CD14-positive monocyte (primary cell): ENCODE measurements at regions not wholly inside any gene's neighbourhood (a gene's known extent, or its start where the extent isn't known, plus 50 kb on each side); places are given as distances from the start of the nearest gene placed in this dataset.

Source experiments
- DNase-seq, 3 donors: peaks; one replicate each; pipeline ENCODE4 v3.0.0-alpha.2; 2011 to 2022
- H2AFZ ChIP-seq: 2 replicates; pipeline ENCODE4 v1.6.0; 2012; ENCODE audit warnings: mild to moderate bottlenecking, low read depth, low read length, inconsistent platforms; ENCODE audit not compliant: insufficient read depth, poor library complexity, severe bottlenecking
- H3K27ac ChIP-seq, 2 donors: 1 replicate in 1 of 2; 2 replicates in 1 of 2; pipeline ENCODE4 v1.5.1; 2012 to 2013; ENCODE audit warnings: low read length in 2 of 2, control low read depth in 1 of 2, inconsistent platforms in 1 of 2, low read depth in 1 of 2, mild to moderate bottlenecking in 1 of 2
- H3K27me3 ChIP-seq, 2 donors: one replicate each; pipeline versions ENCODE4 v1.6.0 to v1.6.1; 2011 to 2013; ENCODE audit warnings: low read length in 2 of 2; ENCODE audit not compliant: control insufficient read depth in 2 of 2, insufficient read depth in 2 of 2
- H3K36me3 ChIP-seq, 2 donors: replicated peaks in 1 of 2; 1 replicate in 1 of 2; 2 replicates in 1 of 2; pipeline versions ENCODE4 v1.5.1 to v1.6.1; 2012 to 2013; ENCODE audit warnings: low read length in 2 of 2, control low read depth in 1 of 2, inconsistent platforms in 1 of 2, mild to moderate bottlenecking in 1 of 2; ENCODE audit not compliant: insufficient read depth in 2 of 2, control insufficient read depth in 1 of 2
- H3K4me1 ChIP-seq, 2 donors: 1 replicate in 1 of 2; 2 replicates in 1 of 2; pipeline versions ENCODE4 v1.5.1 to v1.6.1; 2012 to 2013; ENCODE audit warnings: low read length in 2 of 2, control low read depth in 1 of 2, inconsistent platforms in 1 of 2, mild to moderate bottlenecking in 1 of 2, moderate library complexity in 1 of 2; ENCODE audit not compliant: insufficient read depth in 2 of 2, control insufficient read depth in 1 of 2
- H3K4me2 ChIP-seq: replicated peaks from 2 replicates; pipeline ENCODE3; 2012; ENCODE audit warnings: low read length, moderate library complexity, mild to moderate bottlenecking; ENCODE audit not compliant: poor library complexity, severe bottlenecking; ENCODE audit errors: extremely low read depth
- H3K4me3 ChIP-seq, 3 experiments: fragments of 200-600 bp in 1 of 3; sonication (generic) in 1 of 3; replicated peaks in 1 of 3; 1 replicate in 2 of 3; 2 replicates in 1 of 3; pipeline ENCODE4 v1.5.1; 2011 to 2013; ENCODE audit warnings: low read length in 3 of 3, mild to moderate bottlenecking in 3 of 3, control low read depth in 2 of 3, low read depth in 2 of 3, inconsistent platforms in 1 of 3, moderate library complexity in 1 of 3
- H3K79me2 ChIP-seq: 2 replicates; pipeline ENCODE4 v1.6.0; 2012; ENCODE audit warnings: mild to moderate bottlenecking, control low read depth, inconsistent platforms, low read length, moderate library complexity; ENCODE audit not compliant: insufficient read depth
- H3K9ac ChIP-seq: 2 replicates; pipeline ENCODE4 v1.6.0; 2017; ENCODE audit warnings: low read length, mild to moderate bottlenecking; ENCODE audit not compliant: insufficient read depth, poor library complexity, severe bottlenecking
- H3K9me3 ChIP-seq, 2 donors: replicated peaks in 1 of 2; 1 replicate in 1 of 2; 2 replicates in 1 of 2; pipeline versions ENCODE4 v1.5.1 to v1.6.1; 2012 to 2013; ENCODE audit warnings: low read length in 2 of 2, control low read depth in 1 of 2; ENCODE audit not compliant: control insufficient read depth in 1 of 2, insufficient read depth in 1 of 2
- H4K20me1 ChIP-seq: 2 replicates; pipeline ENCODE4 v1.6.0; 2012; ENCODE audit warnings: mild to moderate bottlenecking, low read length, control low read depth, moderate library complexity; ENCODE audit not compliant: insufficient read depth
- H3K27ac Mint-ChIP-seq, 7 donors: one replicate each; pipeline ENCODE4 v1.8.0; 2020; ENCODE audit warnings: mild to moderate bottlenecking in 7 of 7, mixed read lengths in 7 of 7, moderate library complexity in 6 of 7, inconsistent platforms in 2 of 7
- H3K27me3 Mint-ChIP-seq, 3 donors: one replicate each; pipeline ENCODE4 v1.8.0; 2021 to 2022; ENCODE audit warnings: low read depth in 3 of 3, mild to moderate bottlenecking in 3 of 3, mixed read lengths in 3 of 3, moderate library complexity in 3 of 3, inconsistent platforms in 1 of 3
- H3K36me3 Mint-ChIP-seq, 2 donors: one replicate each; pipeline ENCODE4 v1.8.0; 2020; ENCODE audit warnings: mixed read lengths in 2 of 2, inconsistent platforms in 1 of 2, mild to moderate bottlenecking in 1 of 2
- H3K4me1 Mint-ChIP-seq: one replicate; pipeline ENCODE4 v1.8.0; 2020; ENCODE audit warnings: mild to moderate bottlenecking, mixed read lengths
- H3K4me3 Mint-ChIP-seq, 2 donors: one replicate each; pipeline ENCODE4 v1.8.0; 2020; ENCODE audit warnings: mild to moderate bottlenecking in 2 of 2, mixed read lengths in 2 of 2, moderate library complexity in 1 of 2
- H3K9me3 Mint-ChIP-seq, 7 donors: one replicate each; pipeline ENCODE4 v1.8.0; 2020 to 2022; ENCODE audit warnings: mixed read lengths in 7 of 7, mild to moderate bottlenecking in 6 of 7, moderate library complexity in 6 of 7, inconsistent platforms in 2 of 7
- WGBS: methylation state at CpG from one replicate; pipeline ENCODE4 v1.1.5; 2013; ENCODE audit warnings: missing lambda C conversion rate; ENCODE audit not compliant: insufficient coverage; 5-methylcytosine and 5-hydroxymethylcytosine counted together
- intact Hi-C, 2 donors: fragments of 100-400 bp; cut with micrococcal nuclease; formaldehyde crosslinking; loops; one replicate each; pipeline versions ENCODE4 v1.15.0 to v1.15.1; 2023
- TF ChIP-seq, protein P1 (sequence below): fragments of 200-600 bp; IDR thresholded peaks from one replicate; pipeline ENCODE4 v1.8.0; 2022; ENCODE audit warnings: antibody characterized with exemption, mild to moderate bottlenecking

DNA sequence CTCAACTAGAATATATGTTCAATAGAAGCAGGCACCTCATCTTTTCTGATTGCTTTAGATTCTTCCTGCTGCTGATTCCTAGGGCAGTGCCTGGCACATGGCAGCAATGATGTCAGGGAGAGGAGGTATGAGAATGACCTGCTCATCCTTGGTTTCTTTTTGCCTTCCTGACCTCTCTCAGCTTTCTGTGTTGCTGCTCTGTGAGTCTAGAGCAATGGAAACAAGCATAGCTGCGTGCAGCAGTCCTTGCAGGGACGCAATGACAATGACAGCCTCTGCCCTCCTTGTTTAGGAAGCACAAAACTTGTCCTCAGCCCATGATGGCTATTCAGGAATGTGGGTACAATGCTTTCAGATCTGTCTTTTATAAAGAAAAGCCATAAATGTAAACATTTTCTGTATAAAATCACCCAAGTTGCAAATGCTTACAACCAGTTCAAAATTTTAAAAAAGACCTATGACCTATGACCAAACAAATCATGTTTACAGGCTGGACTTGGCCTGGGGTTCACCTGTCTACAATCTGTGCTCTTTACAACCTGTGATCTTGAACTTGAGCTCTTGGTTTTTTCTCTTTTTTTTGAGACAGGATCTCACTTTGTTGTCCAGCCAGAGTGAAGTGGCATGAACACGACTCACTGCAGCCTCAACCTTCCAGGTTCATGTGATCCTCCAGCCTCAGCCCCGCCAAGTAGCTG, 549.4 kb upstream of the ATP2B1 start:
- no peaks in the 10 kb centered on the region for H3K79me2 ChIP-seq
- Mint-ChIP-seq H3K36me3 (no peaks in the 10 kb centered on the region), H3K4me3 (no peak overlapping the region), H3K4me1 (peaks cover 13% of the 10 kb centered on the region), H3K9me3 (peaks cover 0 to 2% (median 0%) of the 10 kb centered on the region in 7 donors), H3K27me3 (no peaks in the 10 kb centered on the region), H3K27ac (peak overlapping the region in 1 of 7 donors; percentile 63)
- no peaks in the 10 kb centered on the region for H4K20me1 ChIP-seq
- H3K36me3 ChIP-seq = no peaks in the 10 kb centered on the region
- no peak overlapping the region for H3K4me3 ChIP-seq
- intact Hi-C loops = no loop called here
- 86% methylated on average over 1 of the region's 4 CpGs for WGBS
- no peak for DNase-seq
- peaks cover 12 to 15% of the 10 kb centered on the region in 2 donors for H3K4me1 ChIP-seq
- no peak overlapping the region for H3K27ac ChIP-seq
- no peak overlapping the region for H3K4me2 ChIP-seq
- H3K27me3 ChIP-seq = no peaks in the 10 kb centered on the region
- no peak overlapping the region for H3K9ac ChIP-seq
- TF ChIP-seq, protein P1, sequence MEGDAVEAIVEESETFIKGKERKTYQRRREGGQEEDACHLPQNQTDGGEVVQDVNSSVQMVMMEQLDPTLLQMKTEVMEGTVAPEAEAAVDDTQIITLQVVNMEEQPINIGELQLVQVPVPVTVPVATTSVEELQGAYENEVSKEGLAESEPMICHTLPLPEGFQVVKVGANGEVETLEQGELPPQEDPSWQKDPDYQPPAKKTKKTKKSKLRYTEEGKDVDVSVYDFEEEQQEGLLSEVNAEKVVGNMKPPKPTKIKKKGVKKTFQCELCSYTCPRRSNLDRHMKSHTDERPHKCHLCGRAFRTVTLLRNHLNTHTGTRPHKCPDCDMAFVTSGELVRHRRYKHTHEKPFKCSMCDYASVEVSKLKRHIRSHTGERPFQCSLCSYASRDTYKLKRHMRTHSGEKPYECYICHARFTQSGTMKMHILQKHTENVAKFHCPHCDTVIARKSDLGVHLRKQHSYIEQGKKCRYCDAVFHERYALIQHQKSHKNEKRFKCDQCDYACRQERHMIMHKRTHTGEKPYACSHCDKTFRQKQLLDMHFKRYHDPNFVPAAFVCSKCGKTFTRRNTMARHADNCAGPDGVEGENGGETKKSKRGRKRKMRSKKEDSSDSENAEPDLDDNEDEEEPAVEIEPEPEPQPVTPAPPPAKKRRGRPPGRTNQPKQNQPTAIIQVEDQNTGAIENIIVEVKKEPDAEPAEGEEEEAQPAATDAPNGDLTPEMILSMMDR = no peak
- H3K9me3 ChIP-seq = no peaks in the 10 kb centered on the region
- no peak overlapping the region for H2AFZ ChIP-seq

GRCh38 chr12:90254796-90255195, 546.2 kb upstream of the ATP2B1 start:
- no peak overlapping the region for H2AFZ ChIP-seq
- no peaks in the 10 kb centered on the region for H3K27me3 ChIP-seq
- Mint-ChIP-seq H3K27me3 (no peaks in the 10 kb centered on the region), H3K4me1 (peaks cover 20% of the 10 kb centered on the region), H3K27ac (no peak overlapping the region), H3K9me3 (peaks cover 0 to 2% (median 0%) of the 10 kb centered on the region in 7 donors), H3K36me3 (no peaks in the 10 kb centered on the region), H3K4me3 (no peak overlapping the region)
- TF ChIP-seq, protein P1 = no peak
- no peaks in the 10 kb centered on the region for H3K36me3 ChIP-seq
- H3K27ac ChIP-seq = no peak overlapping the region
- DNase-seq = no peak
- H3K4me2 ChIP-seq = no peak overlapping the region
- no peaks in the 10 kb centered on the region for H4K20me1 ChIP-seq
- H3K4me1 ChIP-seq = peaks cover 17 to 19% of the 10 kb centered on the region in 2 donors
- H3K79me2 ChIP-seq = no peaks in the 10 kb centered on the region
- no peak overlapping the region for H3K4me3 ChIP-seq
- intact Hi-C loops = no loop called here
- no peaks in the 10 kb centered on the region for H3K9me3 ChIP-seq
- no peak overlapping the region for H3K9ac ChIP-seq
